HG02981 (cell line): ENCODE measurements at regions not wholly inside any gene's neighbourhood (a gene's known extent, or its start where the extent isn't known, plus 50 kb on each side); places are given as distances from the start of the nearest gene placed in this dataset.

Source experiments
- ATAC-seq: cut with Tn5 transposase; IDR thresholded peaks from one replicate; pipeline ENCODE4 v1.9.1; 2021; ENCODE audit warnings: mild to moderate bottlenecking, moderate library complexity; ENCODE audit not compliant: unreplicated experiment

- ATAC-seq = no peak
Observed at GRCh38 chr6:81484251-81484650, 268.2 kb downstream of the TENT5A start.

GRCh38 chr6:81480139-81480538 is 272.3 kb downstream of the TENT5A start:
- ATAC-seq = no peak

GRCh38 chr6:81476881-81477280 is 275.6 kb downstream of the TENT5A start:
- no peak for ATAC-seq

- no peak for ATAC-seq
Observed at GRCh38 chr6:81475646-81476045, 276.8 kb downstream of the TENT5A start.

GRCh38 chr6:81465859-81466258 is 286.6 kb downstream of the TENT5A start:
- no peak for ATAC-seq

GRCh38 chr6:81456416-81456815 is 296.1 kb downstream of the TENT5A start:
- no peak for ATAC-seq

- no peak for ATAC-seq
Observed at GRCh38 chr6:81455641-81456040, 296.8 kb downstream of the TENT5A start.

GRCh38 chr6:81451787-81452186 is 300.7 kb downstream of the TENT5A start:
- ATAC-seq = peak; percentile 72

- ATAC-seq = no peak
Observed at GRCh38 chr6:81450180-81450579, 302.3 kb downstream of the TENT5A start.

- ATAC-seq = no peak
Observed at GRCh38 chr6:81446509-81446908, 306.0 kb downstream of the TENT5A start.

GRCh38 chr6:81439417-81439816 is 313.1 kb downstream of the TENT5A start:
- ATAC-seq = no peak

- ATAC-seq = no peak
Observed at GRCh38 chr6:81436990-81437389, 315.5 kb downstream of the TENT5A start.

- no peak for ATAC-seq
Observed at GRCh38 chr6:81413306-81413705, 339.2 kb downstream of the TENT5A start.

GRCh38 chr6:81401970-81402690 is 350.4 kb downstream of the TENT5A start:
- no peak for ATAC-seq

GRCh38 chr6:81396916-81397315 is 355.6 kb downstream of the TENT5A start:
- no peak for ATAC-seq

- no peak for ATAC-seq
Observed at GRCh38 chr6:81387163-81387562, 365.3 kb downstream of the TENT5A start.

GRCh38 chr6:81384921-81385320 is 367.6 kb downstream of the TENT5A start:
- ATAC-seq = no peak

- no peak for ATAC-seq
Observed at GRCh38 chr6:81383472-81383871, 369.0 kb downstream of the TENT5A start.

- ATAC-seq = no peak
Observed at GRCh38 chr6:81382852-81383251, 369.6 kb downstream of the TENT5A start.

- ATAC-seq = no peak
Observed at GRCh38 chr6:81381382-81381916, 371.0 kb downstream of the TENT5A start.

GRCh38 chr6:81380718-81381338 is 371.7 kb downstream of the TENT5A start:
- ATAC-seq = no peak

GRCh38 chr6:81376745-81377144 is 375.7 kb downstream of the TENT5A start:
- ATAC-seq = no peak
